B cell (primary cell): ENCODE measurements at regions not wholly inside any gene's neighbourhood (a gene's known extent, or its start where the extent isn't known, plus 50 kb on each side); places are given as distances from the start of the nearest gene placed in this dataset.

Experiments
- EZH2 ChIP-seq: IDR thresholded peaks from 2 replicates; pipeline ENCODE4 v1.6.1; 2012; ENCODE audit warnings: borderline replicate concordance, low read depth, mild to moderate bottlenecking, moderate library complexity, low read length; ENCODE audit not compliant: insufficient read depth, poor library complexity, severe bottlenecking
- TF ChIP-seq, protein P1 (sequence below): fragments of 200-600 bp; IDR thresholded peaks from one replicate; pipeline ENCODE4 v1.8.0; 2022; ENCODE audit warnings: antibody characterized with exemption, mild to moderate bottlenecking

DNA sequence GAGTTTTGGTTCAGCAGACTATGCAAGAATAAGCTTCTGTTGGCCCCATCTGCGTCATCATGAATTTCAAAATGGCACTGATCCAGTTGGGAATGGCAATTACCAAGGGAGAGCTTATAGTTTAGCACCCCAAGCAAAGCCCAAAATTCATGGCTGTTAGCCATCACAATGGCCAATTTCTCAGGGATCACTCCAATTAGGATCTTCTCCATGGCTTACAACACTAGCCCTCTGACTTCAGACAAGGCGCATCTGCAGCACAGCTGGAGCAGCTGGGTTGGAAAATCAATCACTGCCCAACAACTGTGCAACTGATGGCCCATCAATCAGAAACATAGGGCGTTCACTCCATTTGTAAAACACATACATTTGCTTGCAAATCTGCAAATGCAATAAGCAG, 273.6 kb downstream of the SRBD1 start:
- TF ChIP-seq, protein P1, sequence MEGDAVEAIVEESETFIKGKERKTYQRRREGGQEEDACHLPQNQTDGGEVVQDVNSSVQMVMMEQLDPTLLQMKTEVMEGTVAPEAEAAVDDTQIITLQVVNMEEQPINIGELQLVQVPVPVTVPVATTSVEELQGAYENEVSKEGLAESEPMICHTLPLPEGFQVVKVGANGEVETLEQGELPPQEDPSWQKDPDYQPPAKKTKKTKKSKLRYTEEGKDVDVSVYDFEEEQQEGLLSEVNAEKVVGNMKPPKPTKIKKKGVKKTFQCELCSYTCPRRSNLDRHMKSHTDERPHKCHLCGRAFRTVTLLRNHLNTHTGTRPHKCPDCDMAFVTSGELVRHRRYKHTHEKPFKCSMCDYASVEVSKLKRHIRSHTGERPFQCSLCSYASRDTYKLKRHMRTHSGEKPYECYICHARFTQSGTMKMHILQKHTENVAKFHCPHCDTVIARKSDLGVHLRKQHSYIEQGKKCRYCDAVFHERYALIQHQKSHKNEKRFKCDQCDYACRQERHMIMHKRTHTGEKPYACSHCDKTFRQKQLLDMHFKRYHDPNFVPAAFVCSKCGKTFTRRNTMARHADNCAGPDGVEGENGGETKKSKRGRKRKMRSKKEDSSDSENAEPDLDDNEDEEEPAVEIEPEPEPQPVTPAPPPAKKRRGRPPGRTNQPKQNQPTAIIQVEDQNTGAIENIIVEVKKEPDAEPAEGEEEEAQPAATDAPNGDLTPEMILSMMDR, result no peak
- TF ChIP-seq EZH2, result no peak
